ENCODE measurements at regions not wholly inside any gene's neighbourhood (a gene's known extent, or its start where the extent isn't known, plus 50 kb on each side); places are given as distances from the start of the nearest gene placed in this dataset.

DNA sequence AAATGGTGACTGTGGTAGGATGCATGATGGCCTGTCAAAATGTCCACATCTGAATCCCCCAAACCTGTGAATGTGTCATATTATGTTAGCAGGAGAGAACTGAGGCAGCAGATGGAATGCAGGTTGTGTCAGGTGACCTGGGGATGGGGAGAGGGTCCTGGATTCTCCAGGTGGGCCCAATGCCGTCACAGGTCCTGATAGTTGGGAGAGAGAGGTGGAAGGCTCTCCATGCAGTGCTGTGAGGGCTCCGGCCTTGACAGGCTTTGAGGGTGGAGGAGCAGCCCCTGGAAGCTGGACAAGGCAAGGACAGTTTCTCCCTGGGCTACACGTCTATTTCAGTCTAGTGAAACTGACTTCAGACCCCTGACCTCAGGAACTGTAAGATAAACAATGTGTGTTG lies 330.9 kb upstream of the ZNF32 start (continued):
- no peak for TF ChIP-seq NANOG (IDR thresholded peaks at IDR 0.05; ENCODE audit: insufficient read depth, low read depth, low read length, poor library complexity, severe bottlenecking)
- TF ChIP-seq TCF12 (IDR thresholded peaks at IDR 0.05; ENCODE audit: low read depth, low read length): no peak
- no peak for TF ChIP-seq PHF8 (conservative IDR thresholded peaks at IDR 0.05; ENCODE audit: low read depth, low read length)
- no peak for TF ChIP-seq CREB1 (IDR thresholded peaks at IDR 0.05)
- no peak for TF ChIP-seq CEBPB (IDR thresholded peaks at IDR 0.05; ENCODE audit: low read depth, low read length)
- TF ChIP-seq SIX5 (IDR thresholded peaks at IDR 0.05; ENCODE audit: low read depth, low read length): no peak
- no peak for TF ChIP-seq CBX8 (IDR thresholded peaks at IDR 0.05; ENCODE audit: borderline replicate concordance, low read depth, low read length)

Measured in H1 (cell line).